Activated CD4-positive, alpha-beta memory T cell treated with anti-CD3 and anti-CD28 coated beads, Interleukin-2, amount 10 ng/mL, durations not matched to agents 7 days and 5 days (primary cell): ENCODE measurements at regions not wholly inside any gene's neighbourhood (a gene's known extent, or its start where the extent isn't known, plus 50 kb on each side); places are given as distances from the start of the nearest gene placed in this dataset.

ENCODE experiments used
- CTCF ChIA-PET: fragments of 350-600 bp; sonication (Branson Sonifier 250); formaldehyde crosslinking; loops from one replicate; lab custom pipeline; 2021; ENCODE audit warnings: antibody characterized with exemption, inconsistent platforms; lab: Charles Lee
- POLR2A ChIA-PET: fragments of 350-600 bp; sonication (Branson Sonifier 250); formaldehyde crosslinking; loops from one replicate; lab custom pipeline; 2021; ENCODE audit warnings: antibody characterized with exemption; lab: Charles Lee
- DNase-seq: peaks from one replicate; pipeline ENCODE4 v3.0.0-alpha.2; 2020
- H3K27ac Mint-ChIP-seq: one replicate; pipeline ENCODE4 v1.8.0; 2021; ENCODE audit warnings: mild to moderate bottlenecking, mixed read lengths
- H3K27me3 Mint-ChIP-seq: one replicate; pipeline ENCODE4 v1.8.0; 2021; ENCODE audit warnings: mixed read lengths
- H3K36me3 Mint-ChIP-seq: one replicate; pipeline ENCODE4 v1.8.0; 2021; ENCODE audit warnings: low read depth, mixed read lengths
- H3K4me1 Mint-ChIP-seq: one replicate; pipeline ENCODE4 v1.8.0; 2021; ENCODE audit warnings: mixed read lengths
- H3K4me3 Mint-ChIP-seq: one replicate; pipeline ENCODE4 v1.8.0; 2021; ENCODE audit warnings: mild to moderate bottlenecking, mixed read lengths
- H3K9me3 Mint-ChIP-seq: one replicate; pipeline ENCODE4 v1.8.0; 2021; ENCODE audit warnings: mixed read lengths

- CTCF ChIA-PET, result interaction anchor here (1.6 kb wide), 1 partner anchor 203 kb away, joined by 4 read pairs; the partner anchor contains the start of gene MYCN
- peak; percentile 21 for DNase-seq
- Mint-ChIP-seq H3K4me1 (no peaks in the 10 kb centered on the region), H3K9me3 (no peaks in the 10 kb centered on the region), H3K27ac (no peak overlapping the region), H3K36me3 (no peaks in the 10 kb centered on the region), H3K4me3 (no peak overlapping the region), H3K27me3 (no peaks in the 10 kb centered on the region)
- POLR2A ChIA-PET, result no interaction called here
Observed at GRCh38 chr2:16142383-16143361, 202.3 kb downstream of the MYCN start.

DNA sequence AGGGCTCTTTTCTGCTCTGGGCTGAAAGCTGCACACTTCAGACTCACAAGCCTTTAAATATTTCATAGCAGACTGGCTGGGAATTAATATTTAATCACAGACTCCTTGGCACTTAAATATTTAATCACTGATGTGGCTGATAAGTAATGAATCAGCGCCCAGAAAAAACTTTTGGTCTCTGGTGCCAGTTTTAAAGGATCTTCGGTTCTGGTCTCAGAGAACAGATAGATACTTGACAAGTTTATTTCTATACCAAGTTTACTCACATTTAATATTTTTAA lies 201.2 kb downstream of the MYCN start:
- Mint-ChIP-seq H3K9me3 (no peaks in the 10 kb centered on the region), H3K36me3 (no peaks in the 10 kb centered on the region), H3K4me1 (no peaks in the 10 kb centered on the region), H3K27ac (no peak overlapping the region), H3K27me3 (no peaks in the 10 kb centered on the region), H3K4me3 (no peak overlapping the region)
- ChIA-PET POLR2A (no interaction called here), CTCF (no interaction called here)
- DNase-seq, result no peak

- no peaks in the 10 kb centered on the region for H3K9me3 Mint-ChIP-seq
- POLR2A ChIA-PET, result interaction anchor here (0.8 kb wide), 1 partner anchor 9 kb away, joined by 3 read pairs; no protein-coding TSS in a partner anchor
- CTCF ChIA-PET, result no interaction called here
- H3K36me3 Mint-ChIP-seq, result no peaks in the 10 kb centered on the region
- no peak overlapping the region for H3K27ac Mint-ChIP-seq
- H3K4me3 Mint-ChIP-seq, result no peak overlapping the region
- no peaks in the 10 kb centered on the region for H3K4me1 Mint-ChIP-seq
- no peak for DNase-seq
- no peaks in the 10 kb centered on the region for H3K27me3 Mint-ChIP-seq
Observed at GRCh38 chr2:16140771-16141640, 200.7 kb downstream of the MYCN start.

DNA sequence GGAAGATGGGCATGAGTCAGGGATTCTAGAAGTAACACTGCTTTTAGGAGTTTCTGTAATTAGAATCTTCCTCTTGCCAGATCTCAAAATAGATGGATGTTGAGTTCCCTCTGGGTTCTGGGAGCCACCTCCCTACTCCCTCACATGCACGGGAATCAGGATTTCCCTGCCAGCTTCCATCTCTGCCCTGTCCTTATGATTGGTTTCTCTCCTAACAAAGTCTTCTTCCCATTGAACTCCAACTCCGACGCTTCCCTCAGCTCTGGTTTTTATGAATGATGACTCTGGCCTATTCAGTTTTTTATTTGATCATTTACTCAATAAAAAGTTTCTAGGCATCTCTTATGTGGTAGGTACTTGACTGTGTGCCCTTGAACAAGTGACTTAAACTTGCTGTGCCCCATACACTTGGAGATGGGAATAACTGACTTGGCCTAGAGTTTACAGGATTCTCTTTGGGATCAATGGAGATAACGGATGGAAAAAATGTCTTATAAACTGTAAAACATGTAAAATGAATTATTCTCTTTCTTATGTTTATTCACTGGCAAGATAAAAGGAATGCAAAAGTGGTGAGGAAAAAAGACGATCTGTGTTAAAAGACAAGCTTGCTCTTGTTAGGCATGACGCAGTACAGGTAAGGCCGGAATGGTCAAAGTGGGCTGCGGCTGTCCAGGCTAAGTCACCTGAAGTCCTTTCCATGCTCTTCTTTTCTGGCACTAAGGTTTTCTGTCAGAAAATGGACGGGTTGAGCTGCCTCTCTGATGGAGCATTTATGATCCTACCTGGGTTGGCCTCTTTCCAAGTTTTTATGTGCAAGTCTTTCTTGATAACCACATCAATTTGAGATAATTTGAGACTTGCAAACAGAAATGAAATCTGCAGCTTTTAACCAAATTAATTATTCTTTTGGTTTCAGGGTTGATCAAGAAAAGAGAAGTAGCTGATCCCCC lies 199.6 kb downstream of the MYCN start:
- H3K27ac Mint-ChIP-seq, result no peak overlapping the region
- POLR2A ChIA-PET, result interaction anchor here (0.8 kb wide), 1 partner anchor 10 kb away, joined by 3 read pairs; no protein-coding TSS in a partner anchor
- H3K36me3 Mint-ChIP-seq, result no peaks in the 10 kb centered on the region
- no peaks in the 10 kb centered on the region for H3K4me1 Mint-ChIP-seq
- H3K4me3 Mint-ChIP-seq, result no peak overlapping the region
- no peaks in the 10 kb centered on the region for H3K27me3 Mint-ChIP-seq
- CTCF ChIA-PET, result no interaction called here
- no peaks in the 10 kb centered on the region for H3K9me3 Mint-ChIP-seq
- DNase-seq, result no peak

DNA sequence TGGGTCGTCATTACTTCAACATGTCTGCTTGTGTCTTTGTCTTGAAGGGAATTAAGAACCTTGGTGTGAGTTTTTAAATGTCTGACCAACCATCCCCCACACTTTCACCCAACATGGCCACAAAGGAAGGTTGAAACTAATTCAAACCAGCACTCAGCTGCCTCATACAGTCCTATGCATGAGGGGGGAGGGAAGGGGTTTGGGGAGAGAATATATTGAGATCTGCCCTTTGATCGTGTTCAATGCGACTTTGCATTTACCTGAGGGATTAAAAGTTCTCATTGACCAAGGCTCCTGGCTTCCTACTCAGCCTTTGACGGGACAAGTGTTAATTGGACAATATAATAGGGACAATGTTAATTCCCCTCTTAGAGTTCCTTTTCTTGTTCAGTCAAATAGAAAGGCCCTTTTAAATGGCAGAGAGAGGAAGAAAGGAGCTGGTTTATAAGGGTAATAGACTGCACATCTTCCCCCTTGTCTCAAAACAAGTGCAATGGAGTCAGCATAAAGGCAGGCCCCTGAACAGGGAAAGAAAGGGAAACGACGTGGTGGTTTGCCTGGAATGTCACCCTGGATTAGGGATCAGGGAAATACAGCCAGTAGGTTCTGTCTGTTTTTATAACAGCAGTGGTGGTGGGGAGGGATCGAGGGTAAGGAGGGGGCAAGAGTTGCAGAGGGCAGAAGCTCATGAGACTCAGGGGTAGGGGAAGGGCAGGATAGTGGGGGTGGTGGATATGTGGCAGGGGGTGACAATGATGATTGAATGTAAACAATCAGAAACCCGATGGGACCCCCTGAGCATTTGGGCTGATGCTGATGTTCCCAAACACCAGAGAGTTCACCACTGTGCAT lies 198.7 kb downstream of the MYCN start:
- CTCF ChIA-PET, result no interaction called here
- no peaks in the 10 kb centered on the region for H3K4me1 Mint-ChIP-seq
- no peak overlapping the region for H3K4me3 Mint-ChIP-seq
- H3K27ac Mint-ChIP-seq, result no peak overlapping the region
- H3K9me3 Mint-ChIP-seq, result no peaks in the 10 kb centered on the region
- no peaks in the 10 kb centered on the region for H3K27me3 Mint-ChIP-seq
- H3K36me3 Mint-ChIP-seq, result no peaks in the 10 kb centered on the region
- POLR2A ChIA-PET, result no interaction called here
- DNase-seq, result no peak

DNA sequence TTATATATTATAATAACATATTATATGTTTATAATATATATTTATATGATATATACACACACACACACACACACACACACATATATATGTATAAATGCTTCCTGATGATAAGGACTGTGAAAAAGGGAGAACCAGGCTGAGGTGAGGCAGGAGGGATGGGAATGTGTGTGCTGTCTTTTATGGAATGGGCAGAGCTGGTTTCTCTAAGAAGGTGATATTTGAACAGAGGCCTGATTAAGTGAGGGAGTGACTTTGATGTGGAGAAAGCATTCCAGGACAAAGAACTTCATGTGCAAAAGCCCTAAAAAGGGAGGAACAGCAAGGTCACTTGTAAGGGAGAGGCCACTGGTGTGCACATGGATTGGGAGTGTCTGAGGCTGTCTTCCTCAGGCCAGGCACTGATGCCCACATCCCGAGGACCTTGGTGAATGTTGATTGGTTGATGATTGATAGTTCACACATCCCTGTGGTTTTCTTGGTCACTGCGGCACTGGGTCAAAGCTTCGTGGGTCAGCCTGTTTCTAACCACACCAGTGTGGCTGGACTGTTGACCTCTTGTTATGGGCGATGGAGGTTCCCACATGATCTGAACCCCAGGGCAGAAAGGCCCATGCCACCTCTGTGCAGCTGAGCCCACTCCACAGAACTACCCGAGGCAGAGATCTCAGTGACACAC lies 196.9 kb downstream of the MYCN start:
- ChIA-PET CTCF (interaction anchor here (0.7 kb wide), 1 partner anchor 13 kb away, joined by 3 read pairs; no protein-coding TSS in a partner anchor), POLR2A (no interaction called here)
- Mint-ChIP-seq H3K4me3 (no peak overlapping the region), H3K36me3 (no peaks in the 10 kb centered on the region), H3K27ac (no peak overlapping the region), H3K27me3 (no peaks in the 10 kb centered on the region), H3K4me1 (no peaks in the 10 kb centered on the region), H3K9me3 (no peaks in the 10 kb centered on the region)
- no peak for DNase-seq

- Mint-ChIP-seq H3K27ac (no peak overlapping the region), H3K9me3 (no peaks in the 10 kb centered on the region), H3K27me3 (no peaks in the 10 kb centered on the region), H3K4me3 (no peak overlapping the region), H3K36me3 (no peaks in the 10 kb centered on the region), H3K4me1 (no peaks in the 10 kb centered on the region)
- CTCF ChIA-PET, result no interaction called here
- DNase-seq, result no peak
- POLR2A ChIA-PET, result no interaction called here
Observed at GRCh38 chr2:16136461-16137035, 196.2 kb downstream of the MYCN start.

GRCh38 chr2:16135913-16136310 lies 195.6 kb downstream of the MYCN start:
- no peaks in the 10 kb centered on the region for H3K27me3 Mint-ChIP-seq
- H3K27ac Mint-ChIP-seq, result no peak overlapping the region
- no peaks in the 10 kb centered on the region for H3K4me1 Mint-ChIP-seq
- no peak for DNase-seq
- no peaks in the 10 kb centered on the region for H3K36me3 Mint-ChIP-seq
- ChIA-PET CTCF (no interaction called here), POLR2A (no interaction called here)
- no peak overlapping the region for H3K4me3 Mint-ChIP-seq
- no peaks in the 10 kb centered on the region for H3K9me3 Mint-ChIP-seq

DNA sequence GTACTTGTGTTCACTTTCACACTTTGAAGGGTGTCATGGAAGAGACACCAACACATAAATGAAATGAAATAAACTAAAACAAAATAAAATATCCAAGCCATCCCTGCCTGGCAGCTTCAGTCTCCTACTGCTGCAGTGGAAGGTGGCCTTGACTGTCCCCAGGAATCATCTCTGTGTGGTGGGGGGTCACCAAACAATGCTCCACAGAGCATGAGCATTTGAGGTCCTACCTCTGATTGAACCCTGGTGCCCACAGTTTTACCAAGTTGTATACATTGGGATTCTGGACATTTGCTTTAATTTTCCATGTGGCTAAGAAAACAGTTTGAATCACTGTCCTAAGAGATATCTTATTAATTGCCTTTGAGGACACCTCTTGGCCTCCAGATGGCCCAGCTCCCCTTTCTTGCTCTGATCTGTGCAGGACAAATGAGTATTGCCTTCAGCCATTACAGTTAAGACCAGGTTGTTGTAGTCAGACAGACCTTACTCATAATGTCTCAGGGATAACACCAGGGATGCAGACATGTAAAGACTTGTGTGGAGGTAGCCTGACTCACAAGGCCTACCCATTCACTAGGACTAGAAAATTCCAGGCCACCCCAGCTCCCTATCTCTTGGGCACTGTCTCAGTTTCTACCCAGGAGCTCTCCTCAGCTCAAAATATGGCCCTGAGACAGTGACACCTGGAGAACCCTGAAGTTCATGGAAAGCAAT lies 195.0 kb downstream of the MYCN start:
- Mint-ChIP-seq H3K4me1 (no peaks in the 10 kb centered on the region), H3K36me3 (no peaks in the 10 kb centered on the region), H3K9me3 (no peaks in the 10 kb centered on the region), H3K4me3 (no peak overlapping the region), H3K27me3 (no peaks in the 10 kb centered on the region), H3K27ac (no peak overlapping the region)
- CTCF ChIA-PET, result no interaction called here
- DNase-seq, result no peak
- POLR2A ChIA-PET, result no interaction called here

- no peak for DNase-seq
- ChIA-PET CTCF (no interaction called here), POLR2A (no interaction called here)
- Mint-ChIP-seq H3K36me3 (no peaks in the 10 kb centered on the region), H3K27ac (no peak overlapping the region), H3K4me3 (no peak overlapping the region), H3K9me3 (no peaks in the 10 kb centered on the region), H3K4me1 (no peaks in the 10 kb centered on the region), H3K27me3 (no peaks in the 10 kb centered on the region)
Observed at GRCh38 chr2:16134436-16135165, 194.3 kb downstream of the MYCN start.
